ENCODE measurements at regions not wholly inside any gene's neighbourhood (a gene's known extent, or its start where the extent isn't known, plus 50 kb on each side); places are given as distances from the start of the nearest gene placed in this dataset.

DNA sequence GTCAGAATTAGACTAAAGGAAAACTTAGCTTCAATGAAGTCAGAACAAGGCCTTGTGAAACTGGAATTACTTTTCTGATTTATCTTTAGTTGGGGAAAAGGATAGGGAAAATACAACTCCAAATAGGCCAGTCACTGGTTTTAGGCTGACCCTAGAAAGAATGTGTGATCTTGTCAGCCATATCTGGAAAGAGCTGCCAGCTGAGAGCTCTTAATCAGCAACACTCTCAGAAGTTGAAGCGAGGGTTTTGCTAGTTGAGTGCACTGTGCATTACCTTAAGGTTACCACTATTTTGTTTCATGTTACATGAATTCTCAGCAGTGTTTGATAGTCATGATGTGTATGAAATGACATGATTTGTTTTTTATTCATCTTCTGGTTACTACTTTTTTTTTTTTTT is 905.3 kb upstream of the ALCAM start:
- TF ChIP-seq, protein P1, sequence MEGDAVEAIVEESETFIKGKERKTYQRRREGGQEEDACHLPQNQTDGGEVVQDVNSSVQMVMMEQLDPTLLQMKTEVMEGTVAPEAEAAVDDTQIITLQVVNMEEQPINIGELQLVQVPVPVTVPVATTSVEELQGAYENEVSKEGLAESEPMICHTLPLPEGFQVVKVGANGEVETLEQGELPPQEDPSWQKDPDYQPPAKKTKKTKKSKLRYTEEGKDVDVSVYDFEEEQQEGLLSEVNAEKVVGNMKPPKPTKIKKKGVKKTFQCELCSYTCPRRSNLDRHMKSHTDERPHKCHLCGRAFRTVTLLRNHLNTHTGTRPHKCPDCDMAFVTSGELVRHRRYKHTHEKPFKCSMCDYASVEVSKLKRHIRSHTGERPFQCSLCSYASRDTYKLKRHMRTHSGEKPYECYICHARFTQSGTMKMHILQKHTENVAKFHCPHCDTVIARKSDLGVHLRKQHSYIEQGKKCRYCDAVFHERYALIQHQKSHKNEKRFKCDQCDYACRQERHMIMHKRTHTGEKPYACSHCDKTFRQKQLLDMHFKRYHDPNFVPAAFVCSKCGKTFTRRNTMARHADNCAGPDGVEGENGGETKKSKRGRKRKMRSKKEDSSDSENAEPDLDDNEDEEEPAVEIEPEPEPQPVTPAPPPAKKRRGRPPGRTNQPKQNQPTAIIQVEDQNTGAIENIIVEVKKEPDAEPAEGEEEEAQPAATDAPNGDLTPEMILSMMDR (IDR thresholded peaks at IDR 0.05; ENCODE audit: borderline replicate concordance, extremely low read depth, low read length, poor library complexity, severe bottlenecking) = no peak
- no peak for TF ChIP-seq EZH2 (IDR thresholded peaks at IDR 0.05; ENCODE audit: borderline replicate concordance, low read depth, low read length, severe bottlenecking)
